IMR-90 (cell line): ENCODE measurements at regions not wholly inside any gene's neighbourhood (a gene's known extent, or its start where the extent isn't known, plus 50 kb on each side); places are given as distances from the start of the nearest gene placed in this dataset.
A peak's percentile ranks its signal among the peaks of the same experiment; 100 is the strongest.

Source experiments
- ATAC-seq: fragments of 200-7000 bp; cut with Tn5 transposase; 2 replicates; pipeline ENCODE4 v1.9.1; 2020; ENCODE audit warnings: low read depth, mild to moderate bottlenecking, moderate library complexity
- BruUV-seq: library from RNA; stranded (reverse); fragments of 400-500 nt; replicated peaks from 2 replicates; lab custom pipeline; 2021; lab: Mats Ljungman, UMichigan
- CTCF ChIA-PET: fragments of 300-600 bp; formaldehyde crosslinking; extraction: SDS; loops from one replicate; lab custom pipeline; 2021; ENCODE audit warnings: antibody characterized with exemption; lab: Yijun Ruan, JAX
- POLR2A ChIA-PET: fragments of 300-600 bp; sonication (Branson Sonifier 250); formaldehyde crosslinking; loops from one replicate; lab custom pipeline; 2022; ENCODE audit warnings: antibody characterized with exemption; ENCODE audit not compliant: unreplicated experiment; lab: Charles Lee
- DNase-seq: peaks from one replicate; pipeline ENCODE4 v3.0.0; 2013
- H2AFZ ChIP-seq: replicated peaks from 2 replicates; pipeline ENCODE3; 2013; ENCODE audit warnings: low read length, mild to moderate bottlenecking; ENCODE audit not compliant: poor library complexity
- H2AK5ac ChIP-seq: 2 replicates; pipeline ENCODE4 v1.6.1; 2013; ENCODE audit warnings: low read depth, low read length, inconsistent platforms
- H2AK9ac ChIP-seq: replicated peaks from 2 replicates; pipeline ENCODE3; 2013; ENCODE audit warnings: mild to moderate bottlenecking, low read depth, low read length, moderate library complexity; ENCODE audit not compliant: poor library complexity
- H2BK120ac ChIP-seq: 2 replicates; pipeline ENCODE4 v1.6.1; 2013; ENCODE audit warnings: low read depth, low read length, inconsistent platforms
- H2BK15ac ChIP-seq: 3 replicates; pipeline ENCODE4 v1.6.1; 2013; ENCODE audit warnings: low read depth, low read length, inconsistent platforms
- H2BK20ac ChIP-seq: 2 replicates; pipeline ENCODE4 v1.6.1; 2013; ENCODE audit warnings: low read depth, mild to moderate bottlenecking, inconsistent platforms, low read length, moderate library complexity
- H2BK5ac ChIP-seq: 2 replicates; pipeline ENCODE4 v1.6.1; 2013; ENCODE audit warnings: mild to moderate bottlenecking, low read depth, low read length, inconsistent platforms; ENCODE audit not compliant: poor library complexity, severe bottlenecking
- H3K14ac ChIP-seq: replicated peaks from 2 replicates; pipeline ENCODE4 v1.6.1; 2013; ENCODE audit warnings: low read depth, low read length, inconsistent platforms
- H3K18ac ChIP-seq: 2 replicates; pipeline ENCODE4 v1.6.1; 2013; ENCODE audit warnings: low read depth, low read length, control low read depth
- H3K23ac ChIP-seq: 2 replicates; pipeline ENCODE4 v1.6.1; 2013; ENCODE audit warnings: low read depth, low read length, inconsistent platforms
- H3K27ac ChIP-seq: 2 replicates; pipeline ENCODE4 v1.5.1; 2013; ENCODE audit warnings: mild to moderate bottlenecking, control low read depth, low read length; ENCODE audit not compliant: insufficient read depth
- H3K27me3 ChIP-seq: 2 replicates; pipeline ENCODE4 v1.6.1; 2013; ENCODE audit warnings: low read length; ENCODE audit not compliant: control insufficient read depth, insufficient read depth
- H3K36me3 ChIP-seq: 2 replicates; pipeline ENCODE4 v1.6.1; 2013; ENCODE audit warnings: low read length, mixed read lengths; ENCODE audit not compliant: control insufficient read depth, insufficient read depth
- H3K4ac ChIP-seq: 2 replicates; pipeline ENCODE4 v1.6.1; 2013; ENCODE audit warnings: low read depth, low read length, inconsistent platforms
- H3K4me1 ChIP-seq: 2 replicates; pipeline ENCODE4 v1.6.1; 2013; ENCODE audit warnings: low read length, mixed read lengths; ENCODE audit not compliant: control insufficient read depth, insufficient read depth
- H3K4me2 ChIP-seq: 2 replicates; pipeline ENCODE4 v1.6.1; 2013; ENCODE audit warnings: low read depth, mild to moderate bottlenecking, control low read depth, low read length, moderate library complexity
- H3K4me3 ChIP-seq: 2 replicates; pipeline ENCODE4 v1.5.1; 2013; ENCODE audit warnings: low read depth, mild to moderate bottlenecking, control low read depth, low read length, moderate library complexity; ENCODE audit not compliant: insufficient read depth
- H3K56ac ChIP-seq: 2 replicates; pipeline ENCODE4 v1.6.1; 2013; ENCODE audit warnings: low read length, inconsistent platforms; ENCODE audit not compliant: insufficient read depth; ENCODE audit errors: extremely low read depth
- H3K79me1 ChIP-seq, 2 experiments: 2 replicates each; pipeline ENCODE4 v1.6.1; 2013; ENCODE audit warnings: low read length in 2 of 2, inconsistent platforms in 1 of 2, low read depth in 1 of 2
- H3K9ac ChIP-seq: 2 replicates; pipeline ENCODE4 v1.6.1; 2013; ENCODE audit warnings: low read depth, low read length, control low read depth
- H3K9me1 ChIP-seq: 2 replicates; pipeline ENCODE4 v1.6.1; 2013; ENCODE audit warnings: low read length, inconsistent platforms; ENCODE audit not compliant: insufficient read depth
- H3K9me3 ChIP-seq: 2 replicates; pipeline ENCODE4 v1.6.1; 2013; ENCODE audit warnings: low read length; ENCODE audit not compliant: control insufficient read depth, insufficient read depth
- H4K20me1 ChIP-seq: 2 replicates; pipeline ENCODE4 v1.6.1; 2013; ENCODE audit warnings: low read length, inconsistent platforms; ENCODE audit not compliant: insufficient read depth
- H4K5ac ChIP-seq: 2 replicates; pipeline ENCODE4 v1.6.1; 2013; ENCODE audit warnings: mild to moderate bottlenecking, low read depth, low read length, control low read depth
- H4K8ac ChIP-seq, 2 experiments: 2 replicates each; pipeline ENCODE4 v1.6.1; 2013; ENCODE audit warnings: low read depth in 2 of 2, low read length in 2 of 2, control low read depth in 1 of 2, inconsistent platforms in 1 of 2
- H4K91ac ChIP-seq: 2 replicates; pipeline ENCODE4 v1.6.1; 2013; ENCODE audit warnings: low read depth, low read length, inconsistent platforms; ENCODE audit not compliant: insufficient read depth
- CHD1 ChIP-seq: IDR thresholded peaks from 2 replicates; pipeline ENCODE4 v1.6.1; 2012; ENCODE audit warnings: low read depth, low read length, improper control_type of control experiment
- FOS ChIP-seq: fragments of 150-350 bp; IDR thresholded peaks from 2 replicates; pipeline ENCODE4 v1.6.1; 2016; ENCODE audit warnings: low read depth, low read length
- MAFK ChIP-seq: IDR thresholded peaks from 2 replicates; pipeline ENCODE4 v1.6.1; 2012; ENCODE audit warnings: low read depth, low read length, improper control_type of control experiment
- RFX5 ChIP-seq: IDR thresholded peaks from 2 replicates; pipeline ENCODE4 v1.8.0; 2012; ENCODE audit warnings: low read depth, mild to moderate bottlenecking, low read length, moderate library complexity
- WGBS, 2 experiments: methylation state at CpG; one replicate each; pipeline versions ENCODE4 v1.1.5 to v1.1.7; 2013; ENCODE audit warnings: missing lambda C conversion rate in 2 of 2; ENCODE audit not compliant: insufficient read length in 1 of 2; ENCODE audit errors: extremely low coverage in 2 of 2; 5-methylcytosine and 5-hydroxymethylcytosine counted together
- dilution Hi-C: fragments of 300-500 bp; cut with HindIII; formaldehyde crosslinking; loops from one replicate; pipeline ENCODE4 v1.14.3; 2018; ENCODE audit warnings: low sequenced_read_pairs; ENCODE audit not compliant: unreplicated experiment
- in situ Hi-C: fragments of 300-500 bp; cut with MboI; formaldehyde crosslinking; loops from 3 replicates; pipeline ENCODE4 v1.14.3; 2019; ENCODE audit warnings: low sequenced_read_pairs, inconsistent platforms, mixed read lengths
- intact Hi-C: fragments of 100-400 bp; cut with micrococcal nuclease; formaldehyde crosslinking; loops from 2 replicates; pipeline ENCODE4 v1.10.0; 2022
- TF ChIP-seq, protein P1 (sequence below): fragments of 150-350 bp; IDR thresholded peaks from 2 replicates; pipeline ENCODE4 v1.6.1; 2016; ENCODE audit warnings: low read depth, mild to moderate bottlenecking, low read length, moderate library complexity, borderline replicate concordance
- TF ChIP-seq, protein P2 (sequence below): fragments of 150-350 bp; IDR thresholded peaks from 2 replicates; pipeline ENCODE4 v1.6.1; 2017; ENCODE audit warnings: mild to moderate bottlenecking, antibody characterized with exemption, low read length, low read depth

DNA sequence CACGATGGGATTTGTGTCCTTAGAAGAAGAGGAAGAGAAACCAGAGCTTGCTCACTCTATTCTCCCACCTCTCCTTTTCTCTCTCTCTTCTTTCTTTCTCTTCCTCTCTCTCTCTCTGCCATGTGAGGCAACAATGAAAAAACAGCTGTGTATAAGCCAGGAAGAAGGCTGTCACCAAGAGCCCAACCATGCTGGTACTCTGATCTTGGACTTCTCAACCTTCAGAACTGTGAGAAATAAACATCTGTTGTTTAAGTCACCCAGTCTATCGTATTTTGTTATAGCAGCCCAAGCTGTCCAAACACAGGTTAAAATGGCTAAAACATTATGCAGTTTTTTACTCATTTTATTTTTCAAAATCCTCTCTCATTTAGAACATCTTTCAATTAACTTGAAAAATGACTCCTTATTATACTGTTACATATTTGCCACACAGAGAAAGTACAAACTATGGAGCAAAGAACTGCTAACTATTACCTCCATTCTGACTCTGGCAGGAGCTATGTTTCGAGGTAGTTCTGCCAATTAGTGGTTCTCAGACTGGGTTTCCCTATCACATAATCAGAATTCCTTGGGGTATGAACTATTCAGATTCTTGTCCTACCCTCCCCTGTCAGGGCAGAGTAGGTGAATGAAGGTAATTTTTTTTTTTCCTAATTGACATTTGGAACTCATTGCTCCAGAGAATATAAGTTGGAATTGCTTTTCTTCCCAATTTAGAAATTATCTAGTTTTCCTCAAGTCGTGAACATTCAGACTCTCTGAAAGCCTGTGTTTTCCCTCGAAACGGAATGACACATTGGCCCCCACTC, 434.6 kb downstream of the ENC1 start:
- H2AK9ac ChIP-seq, result no peak overlapping the region
- no peak overlapping the region for H4K91ac ChIP-seq
- no peaks in the 10 kb centered on the region for H3K27me3 ChIP-seq
- H3K9ac ChIP-seq, result no peak overlapping the region
- no TSS peak for BruUV-seq
- no peak overlapping the region; the same call in 1 of the 2 replicates for H3K18ac ChIP-seq
- no peaks in the 10 kb centered on the region for H3K9me3 ChIP-seq
- dilution Hi-C loops (no loop called here), intact Hi-C loops (no loop called here), in situ Hi-C loops (no loop called here)
- 7% methylated on average over 3 of the region's 6 CpGs; no CpG with 5 or more reads in 1 of the 2 experiments for WGBS, 2 experiments
- TF ChIP-seq, protein P1, sequence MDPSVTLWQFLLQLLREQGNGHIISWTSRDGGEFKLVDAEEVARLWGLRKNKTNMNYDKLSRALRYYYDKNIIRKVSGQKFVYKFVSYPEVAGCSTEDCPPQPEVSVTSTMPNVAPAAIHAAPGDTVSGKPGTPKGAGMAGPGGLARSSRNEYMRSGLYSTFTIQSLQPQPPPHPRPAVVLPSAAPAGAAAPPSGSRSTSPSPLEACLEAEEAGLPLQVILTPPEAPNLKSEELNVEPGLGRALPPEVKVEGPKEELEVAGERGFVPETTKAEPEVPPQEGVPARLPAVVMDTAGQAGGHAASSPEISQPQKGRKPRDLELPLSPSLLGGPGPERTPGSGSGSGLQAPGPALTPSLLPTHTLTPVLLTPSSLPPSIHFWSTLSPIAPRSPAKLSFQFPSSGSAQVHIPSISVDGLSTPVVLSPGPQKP, result no peak
- TF ChIP-seq RFX5 (no peak), FOS (no peak), MAFK (no peak), CHD1 (no peak)
- TF ChIP-seq, protein P2, sequence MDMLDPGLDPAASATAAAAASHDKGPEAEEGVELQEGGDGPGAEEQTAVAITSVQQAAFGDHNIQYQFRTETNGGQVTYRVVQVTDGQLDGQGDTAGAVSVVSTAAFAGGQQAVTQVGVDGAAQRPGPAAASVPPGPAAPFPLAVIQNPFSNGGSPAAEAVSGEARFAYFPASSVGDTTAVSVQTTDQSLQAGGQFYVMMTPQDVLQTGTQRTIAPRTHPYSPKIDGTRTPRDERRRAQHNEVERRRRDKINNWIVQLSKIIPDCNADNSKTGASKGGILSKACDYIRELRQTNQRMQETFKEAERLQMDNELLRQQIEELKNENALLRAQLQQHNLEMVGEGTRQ, result no peak
- no peaks in the 10 kb centered on the region for H3K79me1 ChIP-seq
- POLR2A ChIA-PET, result no interaction called here
- peaks cover 3% of the 10 kb centered on the region; the same call in 1 of the 2 replicates for H3K4me1 ChIP-seq
- no peaks in the 10 kb centered on the region for H3K36me3 ChIP-seq
- no peak overlapping the region for H3K23ac ChIP-seq
- no peak overlapping the region for H3K14ac ChIP-seq
- no peaks in the 10 kb centered on the region for H4K20me1 ChIP-seq
- ATAC-seq (no peak), DNase-seq (no peak)
- no peak overlapping the region for H2BK15ac ChIP-seq
- no peak overlapping the region for H3K4me2 ChIP-seq
- no peak overlapping the region for H3K56ac ChIP-seq
- no peak overlapping the region for H4K5ac ChIP-seq
- no peak overlapping the region for H4K8ac ChIP-seq
- H2BK120ac ChIP-seq, result no peak overlapping the region
- peak overlapping the region; percentile 27; the same call in 1 of the 2 replicates for H2AK5ac ChIP-seq
- no peak overlapping the region for H3K4me3 ChIP-seq
- H3K27ac ChIP-seq, result no peak overlapping the region
- peaks cover 7% of the 10 kb centered on the region for H3K9me1 ChIP-seq
- H2BK5ac ChIP-seq, result no peak overlapping the region
- no peak overlapping the region for H2AFZ ChIP-seq
- CTCF ChIA-PET, result interaction anchor here (0.7 to 0.8 kb wide), 2 partner anchors 57 to 1733 kb away, joined by 3 to 4 read pairs; no protein-coding TSS in a partner anchor
- H3K4ac ChIP-seq, result no peak overlapping the region
- H2BK20ac ChIP-seq, result no peak overlapping the region
